Bronchial epithelial cell (primary cell): ENCODE measurements at regions not wholly inside any gene's neighbourhood (a gene's known extent, or its start where the extent isn't known, plus 50 kb on each side); places are given as distances from the start of the nearest gene placed in this dataset.

Source experiments
- DNase-seq: peaks from one replicate; pipeline ENCODE4 v3.0.0-alpha.2; 2010; ENCODE audit warnings: low read depth
- FAIRE-seq: peaks from 2 replicates; lab custom pipeline; 2011; peaks lifted over from hg19 to GRCh38; lab: Jason Lieb, UNC
- H3K27me3 ChIP-seq: 2 replicates; pipeline ENCODE4 v1.5.1; 2011; ENCODE audit warnings: low read length; ENCODE audit not compliant: control insufficient read depth, insufficient read depth
- H3K36me3 ChIP-seq: 2 replicates; pipeline ENCODE4 v1.5.1; 2011; ENCODE audit warnings: low read length; ENCODE audit not compliant: control insufficient read depth, insufficient read depth
- H3K4me3 ChIP-seq: 2 replicates; pipeline ENCODE4 v1.5.1; 2011; ENCODE audit warnings: mild to moderate bottlenecking, low read depth, low read length, control low read depth
- CTCF ChIP-seq: IDR thresholded peaks from 2 replicates; pipeline ENCODE4 v1.5.1; 2011; ENCODE audit warnings: mild to moderate bottlenecking, moderate library complexity, low read length, control low read depth, inconsistent platforms; ENCODE audit not compliant: insufficient read depth, severe bottlenecking

- Histone ChIP-seq H3K4me3 (no peak overlapping the region), H3K36me3 (no peaks in the 10 kb centered on the region), H3K27me3 (no peaks in the 10 kb centered on the region)
- DNase-seq (no peak), FAIRE-seq (no peak)
- no peak for TF ChIP-seq CTCF
Measured at GRCh38 chr6:95660544-95660943, 83.2 kb downstream of the MANEA start.

GRCh38 chr6:95670011-95670463, 92.7 kb downstream of the MANEA start:
- no peaks in the 10 kb centered on the region for H3K27me3 ChIP-seq
- no peaks in the 10 kb centered on the region for H3K36me3 ChIP-seq
- DNase-seq (no peak), FAIRE-seq (no peak)
- TF ChIP-seq CTCF = no peak
- H3K4me3 ChIP-seq = no peak overlapping the region

GRCh38 chr6:95676011-95676628, 98.8 kb downstream of the MANEA start:
- TF ChIP-seq CTCF = no peak
- Histone ChIP-seq H3K4me3 (no peak overlapping the region), H3K27me3 (no peaks in the 10 kb centered on the region), H3K36me3 (no peaks in the 10 kb centered on the region)
- DNase-seq (no peak), FAIRE-seq (no peak)

- no peak overlapping the region for H3K4me3 ChIP-seq
- H3K36me3 ChIP-seq = no peaks in the 10 kb centered on the region
- no peaks in the 10 kb centered on the region for H3K27me3 ChIP-seq
- no peak for DNase-seq
- FAIRE-seq = no peak
- TF ChIP-seq CTCF = no peak
Measured at GRCh38 chr6:95679981-95680380, 102.6 kb downstream of the MANEA start.

GRCh38 chr6:95681736-95682135, 104.4 kb downstream of the MANEA start:
- Histone ChIP-seq H3K27me3 (no peaks in the 10 kb centered on the region), H3K4me3 (no peak overlapping the region), H3K36me3 (no peaks in the 10 kb centered on the region)
- no peak for FAIRE-seq
- TF ChIP-seq CTCF = no peak
- DNase-seq = no peak

GRCh38 chr6:95682476-95682875, 105.1 kb downstream of the MANEA start:
- TF ChIP-seq CTCF = no peak
- Histone ChIP-seq H3K4me3 (no peak overlapping the region), H3K36me3 (no peaks in the 10 kb centered on the region), H3K27me3 (no peaks in the 10 kb centered on the region)
- no peak for FAIRE-seq
- no peak for DNase-seq
